A549 (cell line): ENCODE measurements at regions not wholly inside any gene's neighbourhood (a gene's known extent, or its start where the extent isn't known, plus 50 kb on each side); places are given as distances from the start of the nearest gene placed in this dataset.

ENCODE experiments used
- ATAC-seq, 2 experiments: fragments of 200-7000 bp in 1 of 2; fragments of >200 bp in 1 of 2; cut with Nextera tagmentation in 1 of 2; cut with Tn5 transposase in 1 of 2; 3 replicates each; pipeline versions ENCODE4 v1.8.0 to v1.9.1; 2018 to 2020; ENCODE audit warnings: mild to moderate bottlenecking in 1 of 2, moderate library complexity in 1 of 2
- CTCF ChIA-PET: fragments of 300-600 bp; sonication (Branson Sonifier 250); formaldehyde crosslinking; extraction: SDS; loops from one replicate; lab custom pipeline; 2021; ENCODE audit warnings: antibody characterized with exemption, inconsistent platforms; lab: Yijun Ruan, JAX
- POLR2A ChIA-PET: fragments of 350-600 bp; formaldehyde crosslinking; extraction: SDS; loops from one replicate; lab custom pipeline; 2021; ENCODE audit warnings: antibody characterized with exemption, inconsistent platforms; lab: Yijun Ruan, JAX
- DNase-seq, 2 experiments: peaks; one replicate each; pipeline versions ENCODE4 v3.0.0 to v3.0.0-alpha.2; 2011 to 2016; ENCODE audit warnings: low read depth in 1 of 2, low spot score in 1 of 2
- FAIRE-seq: peaks from 2 replicates; lab custom pipeline; 2011; peaks lifted over from hg19 to GRCh38; lab: Jason Lieb, UNC
- H3K27ac ChIP-seq, 2 experiments: fragments of >200 bp; sonication (Bioruptor Twin); formaldehyde crosslinking; 3 replicates each; pipeline ENCODE4 v1.5.1; 2016 to 2017
- H3K4me1 ChIP-seq: fragments of >200 bp; sonication (Bioruptor Twin); formaldehyde crosslinking; 3 replicates; pipeline ENCODE4 v1.6.1; 2016
- H3K4me2 ChIP-seq: fragments of >200 bp; sonication (Bioruptor Twin); formaldehyde crosslinking; 3 replicates; pipeline ENCODE4 v1.6.1; 2016
- H3K4me3 ChIP-seq: fragments of >200 bp; sonication (Bioruptor Twin); formaldehyde crosslinking; 3 replicates; pipeline ENCODE4 v1.5.1; 2016
- H3K9me3 ChIP-seq: fragments of >200 bp; sonication (Bioruptor Twin); formaldehyde crosslinking; 3 replicates; pipeline ENCODE4 v1.6.1; 2016
- CBX2 ChIP-seq: fragments of 200-600 bp; sonication (generic); IDR thresholded peaks from 2 replicates; pipeline ENCODE4 v1.6.1; 2016; ENCODE audit warnings: low read depth, mild to moderate bottlenecking, borderline replicate concordance
- CBX8 ChIP-seq: fragments of 200-600 bp; sonication (generic); IDR thresholded peaks from 2 replicates; pipeline ENCODE4 v1.6.1; 2016
- CTCF ChIP-seq: fragments of >200 bp; sonication (Bioruptor Twin); formaldehyde crosslinking; IDR thresholded peaks from 3 replicates; pipeline ENCODE4 v1.5.1; 2016
- EHF ChIP-seq: fragments of 250-450 bp; sonication (Bioruptor Pico); IDR thresholded peaks from 2 replicates; pipeline ENCODE4 v1.5.0; 2020; ENCODE audit warnings: mild to moderate bottlenecking
- ELK1 ChIP-seq: fragments of 150-350 bp; IDR thresholded peaks from 2 replicates; pipeline ENCODE4 v1.6.1; 2014; ENCODE audit warnings: low read depth, mild to moderate bottlenecking, low read length
- ESRRA ChIP-seq: fragments of 150-350 bp; IDR thresholded peaks from 2 replicates; pipeline ENCODE4 v1.6.1; 2014; ENCODE audit warnings: mild to moderate bottlenecking, low read length, borderline replicate concordance
- FOXS1 ChIP-seq: fragments of 250-450 bp; sonication (Bioruptor Pico); IDR thresholded peaks from 2 replicates; pipeline ENCODE4 v1.5.0; 2020; ENCODE audit warnings: mild to moderate bottlenecking, moderate library complexity
- GATA3 ChIP-seq: IDR thresholded peaks from 2 replicates; pipeline ENCODE4 v1.6.1; 2012; ENCODE audit warnings: borderline replicate concordance
- HDAC2 ChIP-seq: fragments of 200-600 bp; sonication (generic); IDR thresholded peaks from 2 replicates; pipeline ENCODE4 v1.6.1; 2016
- HEYL ChIP-seq: fragments of 250-450 bp; sonication (Bioruptor Pico); IDR thresholded peaks from 2 replicates; pipeline ENCODE4 v1.8.0; 2021; ENCODE audit warnings: mild to moderate bottlenecking, moderate library complexity
- HOXB13 ChIP-seq: fragments of 250-450 bp; sonication (Bioruptor Pico); IDR thresholded peaks from 2 replicates; pipeline ENCODE4 v1.5.0; 2020; ENCODE audit warnings: low read depth, mild to moderate bottlenecking, moderate library complexity
- HOXB5 ChIP-seq: fragments of 250-450 bp; sonication (Bioruptor Pico); IDR thresholded peaks from 2 replicates; pipeline ENCODE4 v1.5.0; 2020; ENCODE audit warnings: mild to moderate bottlenecking, moderate library complexity
- JUN ChIP-seq, 2 experiments: fragments of >200 bp; sonication (Bioruptor Twin); formaldehyde crosslinking; IDR thresholded peaks; 2 replicates in 1 of 2; 3 replicates in 1 of 2; pipeline ENCODE4 v1.6.1; 2016 to 2017
- MAZ ChIP-seq: fragments of 150-350 bp; IDR thresholded peaks from 2 replicates; pipeline ENCODE4 v1.6.1; 2014; ENCODE audit warnings: antibody characterized with exemption, low read depth, low read length, borderline replicate concordance
- MYC ChIP-seq: IDR thresholded peaks from 2 replicates; pipeline ENCODE4 v1.6.1; 2012; ENCODE audit warnings: mild to moderate bottlenecking, inconsistent platforms, low read length, improper control_type of control experiment, borderline replicate concordance
- NR3C1 ChIP-seq: fragments of >200 bp; sonication (Bioruptor Twin); formaldehyde crosslinking; IDR thresholded peaks from 3 replicates; pipeline ENCODE4 v1.6.1; 2017
- POLR2AphosphoS2 ChIP-seq: conservative IDR thresholded peaks from 2 replicates; pipeline ENCODE4 v1.6.1; 2012; ENCODE audit warnings: low read length, improper control_type of control experiment, inconsistent platforms
- REST ChIP-seq: fragments of 200-600 bp; sonication (generic); IDR thresholded peaks from 2 replicates; pipeline ENCODE4 v1.6.1; 2016; ENCODE audit warnings: antibody characterized with exemption, mild to moderate bottlenecking, moderate library complexity
- SMC3 ChIP-seq: fragments of >200 bp; sonication (Bioruptor Twin); formaldehyde crosslinking; IDR thresholded peaks from 3 replicates; pipeline ENCODE4 v1.6.1; 2018; ENCODE audit warnings: inconsistent platforms
- ZC3H11A ChIP-seq: fragments of 450-650 bp; IDR thresholded peaks from 2 replicates; pipeline ENCODE4 v1.6.1; 2014; ENCODE audit warnings: antibody characterized with exemption, mild to moderate bottlenecking
- ZSCAN20 ChIP-seq: fragments of 250-450 bp; sonication (Bioruptor Pico); IDR thresholded peaks from 2 replicates; pipeline ENCODE4 v1.8.0; 2022; ENCODE audit warnings: mild to moderate bottlenecking, moderate library complexity
- WGBS: methylation state at CpG from one replicate; pipeline ENCODE4 v1.1.6; 2017; ENCODE audit errors: missing lambda C conversion rate; 5-methylcytosine and 5-hydroxymethylcytosine counted together

GRCh38 chr1:213613549-213613948, 374.2 kb upstream of the PROX1 start:
- ATAC-seq (no peak), FAIRE-seq (no peak), DNase-seq (no peak)
- no peak overlapping the region for H3K4me2 ChIP-seq
- TF ChIP-seq CBX2 (no peak), POLR2AphosphoS2 (no peak), ELK1 (no peak), ZC3H11A (no peak), ZSCAN20 (CRISPR knock-in tag) (no peak), FOXS1 (CRISPR knock-in tag) (no peak), REST (no peak), NR3C1 (no peak), SMC3 (no peak), HOXB13 (no peak), HDAC2 (no peak), CBX8 (no peak)
- H3K4me3 ChIP-seq: no peak overlapping the region
- WGBS: 0% methylated on average over 2 of the region's 2 CpGs
- ChIA-PET POLR2A (no interaction called here), CTCF (no interaction called here)
- no peak overlapping the region for H3K27ac ChIP-seq
- H3K4me1 ChIP-seq: no peaks in the 10 kb centered on the region
- H3K9me3 ChIP-seq: no peaks in the 10 kb centered on the region

GRCh38 chr1:213615226-213615916, 372.4 kb upstream of the PROX1 start:
- FAIRE-seq: no peak
- WGBS: 0% methylated on average over 1 of the region's 4 CpGs
- H3K4me2 ChIP-seq: no peak overlapping the region
- no peak for TF ChIP-seq GATA3
- no peak for TF ChIP-seq ESRRA
- no peak for TF ChIP-seq HEYL (CRISPR knock-in tag)
- TF ChIP-seq MAZ: no peak
- no peak for TF ChIP-seq HOXB5 (CRISPR knock-in tag)
- no peak for TF ChIP-seq FOXS1 (CRISPR knock-in tag)
- no peak for TF ChIP-seq EHF (CRISPR knock-in tag)
- no peak for TF ChIP-seq MYC
- TF ChIP-seq CBX2: no peak
- no peak for TF ChIP-seq JUN (IDR thresholded peaks at IDR 0.05)
- no peak for TF ChIP-seq CTCF
- 0 out of 6 replicates have a peak, but pooled peaks of 1 of the 2 experiments have one; percentile 30 for ATAC-seq
- no peak overlapping the region for H3K4me3 ChIP-seq
- H3K4me1 ChIP-seq: no peaks in the 10 kb centered on the region
- CTCF ChIA-PET: no interaction called here
- no peaks in the 10 kb centered on the region for H3K9me3 ChIP-seq
- POLR2A ChIA-PET: no interaction called here
- DNase-seq: no peak
- no peak overlapping the region for H3K27ac ChIP-seq
